LoVo (cell line): ENCODE measurements at regions not wholly inside any gene's neighbourhood (a gene's known extent, or its start where the extent isn't known, plus 50 kb on each side); places are given as distances from the start of the nearest gene placed in this dataset.
"Not testable (repeated sequence)": the region's sequence is repeated elsewhere in the genome, so short reads cannot be mapped to it uniquely, and the experiment has no call there.

Source experiments
- DNase-seq: peaks from one replicate; pipeline ENCODE4 v3.0.0-alpha.2; 2016; ENCODE audit warnings: low spot score

- DNase-seq: no peak
Observed at GRCh38 chr1:214143006-214143992, 137.7 kb upstream of the SMYD2 start.

GRCh38 chr1:214144521-214144920 lies 136.4 kb upstream of the SMYD2 start:
- not testable (repeated sequence) for DNase-seq

- no peak for DNase-seq
Observed at GRCh38 chr1:214146523-214146922, 134.4 kb upstream of the SMYD2 start.

- DNase-seq: no peak
Observed at GRCh38 chr1:214154596-214155292, 126.2 kb upstream of the SMYD2 start.

- DNase-seq: no peak
Observed at GRCh38 chr1:214155987-214156625, 124.9 kb upstream of the SMYD2 start.

- no peak for DNase-seq
Observed at GRCh38 chr1:214164173-214164572, 116.8 kb upstream of the SMYD2 start.

GRCh38 chr1:214165850-214166374 lies 115.0 kb upstream of the SMYD2 start:
- no peak for DNase-seq

- DNase-seq: no peak
Observed at GRCh38 chr1:214174508-214175199, 106.3 kb upstream of the SMYD2 start.

- DNase-seq: no peak
Observed at GRCh38 chr1:214178102-214178501, 102.9 kb upstream of the SMYD2 start.

- DNase-seq: no peak
Observed at GRCh38 chr1:214184992-214185391, 96.0 kb upstream of the SMYD2 start.

GRCh38 chr1:214186103-214186824 lies 94.7 kb upstream of the SMYD2 start:
- DNase-seq: no peak

GRCh38 chr1:214187121-214187900 lies 93.6 kb upstream of the SMYD2 start:
- no peak for DNase-seq

GRCh38 chr1:214187933-214188332 lies 93.0 kb upstream of the SMYD2 start:
- no peak for DNase-seq

- no peak for DNase-seq
Observed at GRCh38 chr1:214188835-214189234, 92.1 kb upstream of the SMYD2 start.

GRCh38 chr1:214192825-214193643 lies 87.9 kb upstream of the SMYD2 start:
- DNase-seq: no peak

GRCh38 chr1:214193691-214194090 lies 87.3 kb upstream of the SMYD2 start:
- no peak for DNase-seq

- DNase-seq: no peak
Observed at GRCh38 chr1:214198571-214198970, 82.4 kb upstream of the SMYD2 start.

- DNase-seq: no peak
Observed at GRCh38 chr1:214199585-214199984, 81.4 kb upstream of the SMYD2 start.

- DNase-seq: no peak
Observed at GRCh38 chr1:214202992-214203391, 78.0 kb upstream of the SMYD2 start.
